GM12892 (cell line): ENCODE measurements at regions not wholly inside any gene's neighbourhood (a gene's known extent, or its start where the extent isn't known, plus 50 kb on each side); places are given as distances from the start of the nearest gene placed in this dataset.

Experiments used
- DNase-seq: peaks from one replicate; pipeline ENCODE4 v3.0.0; 2011; ENCODE audit not compliant: insufficient read length
- FAIRE-seq: peaks from 2 replicates; lab custom pipeline; 2011; peaks lifted over from hg19 to GRCh38; lab: Jason Lieb, UNC
- POLR2A ChIP-seq: IDR thresholded peaks from 2 replicates; pipeline ENCODE4 v1.6.1; 2011; ENCODE audit warnings: low read depth, low read length, control low read depth
- POLR2AphosphoS5 ChIP-seq: IDR thresholded peaks from 2 replicates; pipeline ENCODE4 v1.6.1; 2011; ENCODE audit warnings: low read depth, low read length, control low read depth
- TAF1 ChIP-seq: IDR thresholded peaks from 2 replicates; pipeline ENCODE4 v1.6.1; 2011; ENCODE audit warnings: low read depth, mild to moderate bottlenecking, control low read depth, low read length, borderline replicate concordance

- TF ChIP-seq TAF1 = no peak
- TF ChIP-seq POLR2AphosphoS5 = no peak
- TF ChIP-seq POLR2A = no peak
- no peak for DNase-seq
- FAIRE-seq = no peak
These were observed 335.3 kb upstream of the TLE4 start for GRCh38 chr9:79236466-79236865.

- no peak for DNase-seq
- FAIRE-seq = no peak
- TF ChIP-seq POLR2A = no peak
- no peak for TF ChIP-seq POLR2AphosphoS5
- TF ChIP-seq TAF1 = no peak
These were observed 333.9 kb upstream of the TLE4 start for GRCh38 chr9:79237861-79238260.

- DNase-seq (no peak), FAIRE-seq (no peak)
- TF ChIP-seq POLR2AphosphoS5 (no peak), POLR2A (no peak), TAF1 (no peak)
These were observed 331.0 kb upstream of the TLE4 start for GRCh38 chr9:79240774-79241173.

- TF ChIP-seq POLR2AphosphoS5 (no peak), TAF1 (no peak), POLR2A (no peak)
- no peak for DNase-seq
- FAIRE-seq = no peak
These were observed 329.3 kb upstream of the TLE4 start for GRCh38 chr9:79242489-79242888.

- FAIRE-seq = no peak
- TF ChIP-seq TAF1 = no peak
- TF ChIP-seq POLR2A = no peak
- TF ChIP-seq POLR2AphosphoS5 = no peak
- DNase-seq = no peak
These were observed 325.6 kb upstream of the TLE4 start for GRCh38 chr9:79246170-79246569.

- TF ChIP-seq TAF1 (no peak), POLR2AphosphoS5 (no peak), POLR2A (no peak)
- DNase-seq = no peak
- FAIRE-seq = no peak
These were observed 324.7 kb upstream of the TLE4 start for GRCh38 chr9:79247021-79247420.

GRCh38 chr9:79250806-79251205 is 321.0 kb upstream of the TLE4 start:
- FAIRE-seq = no peak
- no peak for TF ChIP-seq TAF1
- no peak for TF ChIP-seq POLR2AphosphoS5
- TF ChIP-seq POLR2A = no peak
- DNase-seq = no peak

GRCh38 chr9:79254900-79255650 is 316.7 kb upstream of the TLE4 start:
- TF ChIP-seq TAF1 = no peak
- TF ChIP-seq POLR2AphosphoS5 = no peak
- no peak for TF ChIP-seq POLR2A
- FAIRE-seq (no peak), DNase-seq (no peak)

- DNase-seq (no peak), FAIRE-seq (no peak)
- TF ChIP-seq POLR2AphosphoS5 = no peak
- TF ChIP-seq TAF1 = no peak
- TF ChIP-seq POLR2A = no peak
These were observed 316.0 kb upstream of the TLE4 start for GRCh38 chr9:79255651-79256260.

GRCh38 chr9:79256691-79257213 is 315.0 kb upstream of the TLE4 start:
- no peak for FAIRE-seq
- no peak for DNase-seq
- TF ChIP-seq TAF1 (no peak), POLR2A (no peak), POLR2AphosphoS5 (no peak)

GRCh38 chr9:79257228-79257781 is 314.5 kb upstream of the TLE4 start:
- DNase-seq (no peak), FAIRE-seq (no peak)
- TF ChIP-seq POLR2AphosphoS5 (no peak), TAF1 (no peak), POLR2A (no peak)

- TF ChIP-seq TAF1 (no peak), POLR2AphosphoS5 (no peak), POLR2A (no peak)
- FAIRE-seq = no peak
- DNase-seq = no peak
These were observed 313.9 kb upstream of the TLE4 start for GRCh38 chr9:79257790-79258351.

- no peak for TF ChIP-seq POLR2A
- TF ChIP-seq POLR2AphosphoS5 = no peak
- no peak for TF ChIP-seq TAF1
- DNase-seq (no peak), FAIRE-seq (no peak)
These were observed 311.9 kb upstream of the TLE4 start for GRCh38 chr9:79259858-79260257.
